NCI-H1105 (cell line): ENCODE measurements at regions not wholly inside any gene's neighbourhood (a gene's known extent, or its start where the extent isn't known, plus 50 kb on each side); places are given as distances from the start of the nearest gene placed in this dataset.

Source experiments
- DNase-seq: peaks from one replicate; lab custom pipeline; 2025; lab: John Stamatoyannopoulos, UW

GRCh38 chr4:96543346-96543745 is 703.5 kb downstream of the PDHA2 start:
- DNase-seq, result no peak

- no peak for DNase-seq
Measured at GRCh38 chr4:96558466-96558865, 718.6 kb downstream of the PDHA2 start.

- DNase-seq, result no peak
Measured at GRCh38 chr4:96566755-96567154, 726.9 kb downstream of the PDHA2 start.

GRCh38 chr4:96585304-96585703 is 745.4 kb downstream of the PDHA2 start:
- no peak for DNase-seq

GRCh38 chr4:96593422-96593821 is 753.5 kb downstream of the PDHA2 start:
- DNase-seq, result no peak

GRCh38 chr4:96598465-96598864 is 758.6 kb downstream of the PDHA2 start:
- DNase-seq, result no peak

GRCh38 chr4:96599752-96600151 is 759.9 kb downstream of the PDHA2 start:
- no peak for DNase-seq

- no peak for DNase-seq
Measured at GRCh38 chr4:96602661-96603060, 762.8 kb downstream of the PDHA2 start.

GRCh38 chr4:96603641-96604040 is 763.7 kb downstream of the PDHA2 start:
- no peak for DNase-seq

- no peak for DNase-seq
Measured at GRCh38 chr4:96606451-96606850, 766.6 kb downstream of the PDHA2 start.

GRCh38 chr4:96626023-96626422 is 786.1 kb downstream of the PDHA2 start:
- no peak for DNase-seq

GRCh38 chr4:96630839-96631238 is 790.9 kb downstream of the PDHA2 start:
- DNase-seq, result no peak

GRCh38 chr4:96637971-96638412 is 798.1 kb downstream of the PDHA2 start:
- DNase-seq, result no peak

GRCh38 chr4:96639932-96640331 is 800.0 kb downstream of the PDHA2 start:
- DNase-seq, result no peak

- DNase-seq, result no peak
Measured at GRCh38 chr4:96642490-96642889, 802.6 kb downstream of the PDHA2 start.

- DNase-seq, result no peak
Measured at GRCh38 chr4:96646146-96646545, 806.3 kb downstream of the PDHA2 start.

GRCh38 chr4:96649536-96649935 is 809.6 kb downstream of the PDHA2 start:
- no peak for DNase-seq

- no peak for DNase-seq
Measured at GRCh38 chr4:96652158-96652557, 812.3 kb downstream of the PDHA2 start.

- DNase-seq, result no peak
Measured at GRCh38 chr4:96652821-96653220, 812.9 kb downstream of the PDHA2 start.

- no peak for DNase-seq
Measured at GRCh38 chr4:96654045-96654444, 814.2 kb downstream of the PDHA2 start.

- no peak for DNase-seq
Measured at GRCh38 chr4:96670381-96670780, 830.5 kb downstream of the PDHA2 start.

GRCh38 chr4:96675416-96675815 is 835.5 kb downstream of the PDHA2 start:
- DNase-seq, result no peak

GRCh38 chr4:96675896-96676295 is 836.0 kb downstream of the PDHA2 start:
- no peak for DNase-seq

- DNase-seq, result no peak
Measured at GRCh38 chr4:96676754-96677435, 837.0 kb downstream of the PDHA2 start.
